ENCODE measurements at regions not wholly inside any gene's neighbourhood (a gene's known extent, or its start where the extent isn't known, plus 50 kb on each side); places are given as distances from the start of the nearest gene placed in this dataset.

GRCh38 chr2:241958818-241959545, 89.5 kb downstream of the RTP5 start:
- Histone ChIP-seq H3K4me3 (ENCODE audit: low read depth, low read length) (no peak overlapping the region), H3K36me3 (no peaks in the 10 kb centered on the region), H3K27ac (no peak overlapping the region), H3K9me3 (ENCODE audit: severe bottlenecking) (no peaks in the 10 kb centered on the region), H3K27me3 (ENCODE audit: insufficient read depth, low read depth, severe bottlenecking) (no peaks in the 10 kb centered on the region)
- TF ChIP-seq CTCF (IDR thresholded peaks at IDR 0.05; ENCODE audit: low read depth, low read length) = no peak
- no peak for DNase-seq

- Histone ChIP-seq H3K4me3 (ENCODE audit: low read depth, low read length) (no peak overlapping the region), H3K27me3 (ENCODE audit: insufficient read depth, low read depth, severe bottlenecking) (no peaks in the 10 kb centered on the region), H3K36me3 (no peaks in the 10 kb centered on the region), H3K9me3 (ENCODE audit: severe bottlenecking) (no peaks in the 10 kb centered on the region), H3K27ac (no peak overlapping the region)
- no peak for DNase-seq
- TF ChIP-seq CTCF (IDR thresholded peaks at IDR 0.05; ENCODE audit: low read depth, low read length) = no peak
Observed at GRCh38 chr2:241959751-241960269, 90.3 kb downstream of the RTP5 start.

GRCh38 chr2:241961454-241961853, 91.9 kb downstream of the RTP5 start:
- Histone ChIP-seq H3K4me3 (ENCODE audit: low read depth, low read length) (no peak overlapping the region), H3K9me3 (ENCODE audit: severe bottlenecking) (no peaks in the 10 kb centered on the region), H3K36me3 (no peaks in the 10 kb centered on the region), H3K27me3 (ENCODE audit: insufficient read depth, low read depth, severe bottlenecking) (no peaks in the 10 kb centered on the region), H3K27ac (no peak overlapping the region)
- no peak for TF ChIP-seq CTCF (IDR thresholded peaks at IDR 0.05; ENCODE audit: low read depth, low read length)
- no peak for DNase-seq

GRCh38 chr2:241964133-241964532, 94.6 kb downstream of the RTP5 start:
- no peaks in the 10 kb centered on the region for H3K36me3 ChIP-seq
- no peak overlapping the region for H3K27ac ChIP-seq
- no peak for TF ChIP-seq CTCF (IDR thresholded peaks at IDR 0.05; ENCODE audit: low read depth, low read length)
- no peak for DNase-seq
- no peak overlapping the region for H3K4me3 ChIP-seq (ENCODE audit: low read depth, low read length)
- H3K9me3 ChIP-seq (ENCODE audit: severe bottlenecking) = no peaks in the 10 kb centered on the region
- no peaks in the 10 kb centered on the region for H3K27me3 ChIP-seq (ENCODE audit: insufficient read depth, low read depth, severe bottlenecking)

- Histone ChIP-seq H3K27ac (no peak overlapping the region), H3K27me3 (ENCODE audit: insufficient read depth, low read depth, severe bottlenecking) (no peaks in the 10 kb centered on the region), H3K9me3 (ENCODE audit: severe bottlenecking) (no peaks in the 10 kb centered on the region), H3K4me3 (ENCODE audit: low read depth, low read length) (no peak overlapping the region), H3K36me3 (no peaks in the 10 kb centered on the region)
- no peak for DNase-seq
- TF ChIP-seq CTCF (IDR thresholded peaks at IDR 0.05; ENCODE audit: low read depth, low read length) = no peak
Observed at GRCh38 chr2:241965931-241966412, 96.4 kb downstream of the RTP5 start.

All from WERI-Rb-1 (cell line).